Esophagus muscularis mucosa (tissue), 3 donors: ENCODE measurements at regions not wholly inside any gene's neighbourhood (a gene's known extent, or its start where the extent isn't known, plus 50 kb on each side); places are given as distances from the start of the nearest gene placed in this dataset.

Experiments
- POLR2A ChIP-seq: fragments of 450-650 bp; IDR thresholded peaks from one replicate; pipeline ENCODE4 v1.6.1; 2017; ENCODE audit warnings: antibody characterized with exemption, moderate library complexity, mild to moderate bottlenecking, low read depth
- TF ChIP-seq, protein P1 (sequence below), 3 experiments: fragments of 200-600 bp in 2 of 3; fragments of 450-650 bp in 1 of 3; sonication (generic) in 2 of 3; IDR thresholded peaks; one replicate each; pipeline ENCODE4 v1.5.1; 2017 to 2019; ENCODE audit warnings: antibody characterized with exemption in 3 of 3, mild to moderate bottlenecking in 2 of 3, moderate library complexity in 1 of 3

DNA sequence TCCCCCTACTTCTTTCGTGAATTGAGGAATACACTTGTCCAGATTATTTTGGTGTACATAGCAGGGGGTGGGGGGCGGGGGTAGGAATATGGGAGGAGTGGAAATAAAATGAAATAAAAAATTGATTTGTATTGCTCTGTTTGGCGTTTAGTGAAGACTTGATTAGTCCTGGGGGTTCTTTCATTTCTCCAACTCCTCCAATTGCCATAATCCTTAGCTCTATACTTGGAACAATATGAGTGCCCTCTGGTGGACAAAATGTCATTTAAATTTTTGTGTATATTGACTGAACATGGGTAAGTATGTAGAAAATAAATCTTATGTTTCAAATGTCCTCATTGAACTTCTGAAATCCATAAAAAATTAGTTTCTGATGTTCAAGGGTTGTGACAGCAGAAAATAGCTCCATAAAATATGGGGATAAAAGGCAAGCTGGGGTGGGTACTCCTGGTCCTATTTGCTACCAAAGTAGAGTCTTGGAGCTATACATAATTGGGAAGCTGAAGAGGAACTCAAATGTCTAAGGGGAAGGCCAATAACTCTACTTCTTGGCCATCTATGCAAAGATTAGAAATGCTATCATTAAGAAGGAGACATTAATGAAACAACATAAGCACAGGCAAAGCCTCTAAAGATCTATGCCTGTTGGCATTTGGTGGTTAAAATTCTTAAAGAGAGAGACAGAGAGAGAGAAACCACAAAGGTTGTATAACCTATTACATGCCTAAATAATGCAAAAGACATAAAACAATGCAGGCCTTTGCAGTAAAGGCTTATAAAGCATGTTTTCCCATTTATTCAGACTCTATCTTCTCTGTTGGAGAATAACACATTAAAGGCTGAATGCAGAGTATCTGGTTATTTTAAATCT lies 421.6 kb downstream of the METTL15 start:
- TF ChIP-seq, protein P1, sequence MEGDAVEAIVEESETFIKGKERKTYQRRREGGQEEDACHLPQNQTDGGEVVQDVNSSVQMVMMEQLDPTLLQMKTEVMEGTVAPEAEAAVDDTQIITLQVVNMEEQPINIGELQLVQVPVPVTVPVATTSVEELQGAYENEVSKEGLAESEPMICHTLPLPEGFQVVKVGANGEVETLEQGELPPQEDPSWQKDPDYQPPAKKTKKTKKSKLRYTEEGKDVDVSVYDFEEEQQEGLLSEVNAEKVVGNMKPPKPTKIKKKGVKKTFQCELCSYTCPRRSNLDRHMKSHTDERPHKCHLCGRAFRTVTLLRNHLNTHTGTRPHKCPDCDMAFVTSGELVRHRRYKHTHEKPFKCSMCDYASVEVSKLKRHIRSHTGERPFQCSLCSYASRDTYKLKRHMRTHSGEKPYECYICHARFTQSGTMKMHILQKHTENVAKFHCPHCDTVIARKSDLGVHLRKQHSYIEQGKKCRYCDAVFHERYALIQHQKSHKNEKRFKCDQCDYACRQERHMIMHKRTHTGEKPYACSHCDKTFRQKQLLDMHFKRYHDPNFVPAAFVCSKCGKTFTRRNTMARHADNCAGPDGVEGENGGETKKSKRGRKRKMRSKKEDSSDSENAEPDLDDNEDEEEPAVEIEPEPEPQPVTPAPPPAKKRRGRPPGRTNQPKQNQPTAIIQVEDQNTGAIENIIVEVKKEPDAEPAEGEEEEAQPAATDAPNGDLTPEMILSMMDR (IDR thresholded peaks at IDR 0.05) = peak in 2 of 3 experiments; percentile 13 to 19
- TF ChIP-seq POLR2A = no peak
